K562 (cell line): ENCODE measurements at regions not wholly inside any gene's neighbourhood (a gene's known extent, or its start where the extent isn't known, plus 50 kb on each side); places are given as distances from the start of the nearest gene placed in this dataset.

Experiments used
- ATAC-seq: fragments of 200-7000 bp; cut with Tn5 transposase; 3 replicates; pipeline ENCODE4 v1.9.1; 2020; ENCODE audit warnings: moderate library complexity
- BruUV-seq: library from RNA; stranded (reverse); fragments of 400-500 nt; replicated peaks from 2 replicates; lab custom pipeline; 2021; lab: Mats Ljungman, UMichigan
- CTCF ChIA-PET: fragments of 300-600 bp; formaldehyde crosslinking; extraction: SDS; loops from one replicate; lab custom pipeline; 2021; ENCODE audit warnings: low intra/inter-chr PET ratio; lab: Yijun Ruan, JAX
- POLR2A ChIA-PET: fragments of 300-600, 350-650 bp; sonication (Branson Sonifier 250); formaldehyde crosslinking; extraction: SDS; loops from one replicate; lab custom pipeline; 2021; ENCODE audit warnings: antibody characterized with exemption, inconsistent platforms; lab: Yijun Ruan, JAX
- DNase-seq, 4 experiments: peaks; one replicate each; pipeline versions ENCODE4 v3.0.0 to v3.0.0-alpha.2; 2011 to 2018; ENCODE audit warnings: low spot score in 3 of 4, mixed read lengths in 3 of 4; ENCODE audit errors: extremely low read depth in 1 of 4
- FAIRE-seq: peaks from 2 replicates; lab custom pipeline; 2011; peaks lifted over from hg19 to GRCh38; lab: Jason Lieb, UNC
- H2AFZ ChIP-seq: 2 replicates; pipeline ENCODE4 v1.6.0; 2011; ENCODE audit warnings: low read depth, low read length, control low read depth, inconsistent platforms
- H3K27ac ChIP-seq: fragments of 200-600 bp; 3 replicates; pipeline ENCODE4 v1.8.0; 2011; ENCODE audit warnings: low read depth, mild to moderate bottlenecking, control low read depth, inconsistent platforms, low read length, moderate library complexity, mixed read lengths; ENCODE audit errors: extremely low read depth
- H3K27me3 ChIP-seq, 2 experiments: fragments of 300-600 bp in 1 of 2; 2 replicates in 1 of 2; 3 replicates in 1 of 2; pipeline versions ENCODE4 v1.6.0 to v1.8.0; 2011; ENCODE audit warnings: inconsistent platforms in 2 of 2, low read length in 2 of 2, mild to moderate bottlenecking in 1 of 2, mixed read lengths in 1 of 2, moderate library complexity in 1 of 2; ENCODE audit not compliant: control insufficient read depth in 2 of 2, insufficient read depth in 2 of 2
- H3K36me3 ChIP-seq: fragments of 300-600 bp; 3 replicates; pipeline ENCODE4 v1.8.0; 2011; ENCODE audit warnings: mild to moderate bottlenecking, low read length, inconsistent platforms; ENCODE audit not compliant: control insufficient read depth, insufficient read depth
- H3K4me1 ChIP-seq, 2 experiments: fragments of 200-600 bp in 1 of 2; replicated peaks in 1 of 2; 2 replicates in 1 of 2; 3 replicates in 1 of 2; pipeline versions ENCODE4 v1.5.1 to v1.8.0; 2011; ENCODE audit warnings: inconsistent platforms in 2 of 2, low read length in 2 of 2, mild to moderate bottlenecking in 1 of 2, mixed read lengths in 1 of 2, moderate library complexity in 1 of 2; ENCODE audit not compliant: control insufficient read depth in 2 of 2, insufficient read depth in 2 of 2
- H3K4me2 ChIP-seq: 2 replicates; pipeline ENCODE4 v1.6.1; 2011; ENCODE audit warnings: low read length, control low read depth, inconsistent platforms, mixed read lengths; ENCODE audit not compliant: insufficient read depth
- H3K4me3 ChIP-seq: fragments of 200-600 bp; sonication (generic), shearing (Covaris generic); 2 replicates; pipeline ENCODE4 v1.5.1; 2016; ENCODE audit warnings: control low read depth, inconsistent platforms
- H3K79me2 ChIP-seq: fragments of 200-600 bp; 3 replicates; pipeline ENCODE4 v1.8.0; 2011; ENCODE audit warnings: low read length, inconsistent platforms; ENCODE audit not compliant: control insufficient read depth, insufficient read depth
- H3K9ac ChIP-seq, 2 experiments: 2 replicates each; pipeline versions ENCODE4 v1.6.0 to v1.6.1; 2011; ENCODE audit warnings: low read depth in 2 of 2, low read length in 2 of 2, control low read depth in 1 of 2, inconsistent platforms in 1 of 2, mild to moderate bottlenecking in 1 of 2, mixed read lengths in 1 of 2; ENCODE audit not compliant: insufficient read depth in 1 of 2
- H3K9me1 ChIP-seq: one replicate; pipeline ENCODE4 v1.6.0; 2011; ENCODE audit warnings: inconsistent platforms, mild to moderate bottlenecking, low read length, moderate library complexity; ENCODE audit not compliant: control insufficient read depth, insufficient read depth
- H3K9me3 ChIP-seq: replicated peaks from 2 replicates; pipeline ENCODE4 v1.5.1; 2011; ENCODE audit warnings: low read depth, low read length, inconsistent platforms; ENCODE audit not compliant: control insufficient read depth, insufficient read depth
- H4K20me1 ChIP-seq: replicated peaks from 2 replicates; pipeline ENCODE4 v1.6.1; 2011; ENCODE audit warnings: low read length, inconsistent platforms, mixed read lengths; ENCODE audit not compliant: control insufficient read depth, insufficient read depth
- C11orf30 ChIP-seq: fragments of 450-650 bp; IDR thresholded peaks from 2 replicates; pipeline ENCODE4 v1.6.1; 2016; ENCODE audit warnings: low read depth, mild to moderate bottlenecking
- HNRNPLL ChIP-seq: fragments of 200-400 bp; formaldehyde crosslinking; IDR thresholded peaks from 2 replicates; pipeline ENCODE4 v1.6.1; 2017; ENCODE audit warnings: low read length, low read depth, mild to moderate bottlenecking; ENCODE audit not compliant: poor library complexity, severe bottlenecking
- JUNB ChIP-seq: fragments of 450-650 bp; formaldehyde crosslinking; conservative IDR thresholded peaks from 2 replicates; pipeline ENCODE4 v1.4.0; 2020; ENCODE audit warnings: mild to moderate bottlenecking
- KHSRP ChIP-seq: fragments of 450-650 bp; IDR thresholded peaks from 2 replicates; pipeline ENCODE4 v1.6.1; 2017
- LARP7 ChIP-seq: fragments of 450-650 bp; IDR thresholded peaks from 2 replicates; pipeline ENCODE4 v1.6.1; 2016
- NBN ChIP-seq: fragments of 450-650 bp; IDR thresholded peaks from 2 replicates; pipeline ENCODE4 v1.6.1; 2016; ENCODE audit warnings: low read depth, mild to moderate bottlenecking
- NELFE ChIP-seq: IDR thresholded peaks from 2 replicates; pipeline ENCODE4 v1.6.1; 2011; ENCODE audit warnings: mild to moderate bottlenecking; ENCODE audit not compliant: insufficient read depth, insufficient read length
- NFE2L1 ChIP-seq: fragments of 450-650 bp; IDR thresholded peaks from 2 replicates; pipeline ENCODE4 v1.6.1; 2016; ENCODE audit warnings: missing genetic modification characterization, low read depth, mild to moderate bottlenecking, missing compliant biosample characterization, moderate library complexity, borderline replicate concordance
- NRF1 ChIP-seq, 2 experiments: fragments of 450-650 bp; IDR thresholded peaks in 1 of 2; conservative IDR thresholded peaks in 1 of 2; 2 replicates each; pipeline ENCODE4 v1.6.1; 2014; ENCODE audit warnings: mild to moderate bottlenecking in 2 of 2
- NUFIP1 ChIP-seq: fragments of 450-650 bp; IDR thresholded peaks from 2 replicates; pipeline ENCODE4 v1.6.1; 2018; ENCODE audit not compliant: partially characterized antibody
- STAG1 ChIP-seq: sonication (generic); formaldehyde crosslinking; IDR thresholded peaks from 2 replicates; pipeline ENCODE4 v1.5.0; 2020; ENCODE audit warnings: missing genetic modification reagents, borderline replicate concordance
- XRCC3 ChIP-seq: fragments of 450-650 bp; IDR thresholded peaks from 2 replicates; pipeline ENCODE4 v1.6.1; 2017; ENCODE audit warnings: mild to moderate bottlenecking, moderate library complexity
- ZNF212 ChIP-seq: fragments of 450-650 bp; formaldehyde crosslinking; IDR thresholded peaks from 2 replicates; pipeline ENCODE4 v1.4.0; 2020; ENCODE audit warnings: mild to moderate bottlenecking
- ZNF347 ChIP-seq: fragments of 450-650 bp; formaldehyde crosslinking; IDR thresholded peaks from 2 replicates; pipeline ENCODE4 v1.4.0; 2020; ENCODE audit warnings: low read depth, mild to moderate bottlenecking, moderate library complexity
- ZNF561 ChIP-seq: fragments of 450-650 bp; formaldehyde crosslinking; conservative IDR thresholded peaks from 2 replicates; pipeline ENCODE4 v1.4.0; 2020; ENCODE audit warnings: mild to moderate bottlenecking, moderate library complexity
- WGBS: fragments of 100-300 bp; shearing (Covaris generic); methylation state at CpG from one replicate; pipeline ENCODE4 v1.1.6; 2016; ENCODE audit warnings: low coverage, mixed read lengths; ENCODE audit not compliant: insufficient coverage; ENCODE audit errors: missing lambda C conversion rate; 5-methylcytosine and 5-hydroxymethylcytosine counted together
- in situ Hi-C: fragments of 300-500 bp; cut with MboI; formaldehyde crosslinking; loops from 4 replicates; pipeline ENCODE4 v1.15.0; 2018; ENCODE audit warnings: inconsistent platforms, mixed read lengths
- intact Hi-C: fragments of 100-400 bp; cut with micrococcal nuclease; formaldehyde crosslinking; loops from 2 replicates; pipeline ENCODE4 v1.14.2; 2022
- TF ChIP-seq, protein P1 (sequence below), 2 experiments: fragments of 450-650 bp in 1 of 2; sonication (generic) in 1 of 2; formaldehyde crosslinking; conservative IDR thresholded peaks; 2 replicates each; pipeline versions ENCODE4 v1.4.0 to v1.8.1; 2020 to 2022; ENCODE audit warnings: mild to moderate bottlenecking in 1 of 2, missing genetic modification reagents in 1 of 2

DNA sequence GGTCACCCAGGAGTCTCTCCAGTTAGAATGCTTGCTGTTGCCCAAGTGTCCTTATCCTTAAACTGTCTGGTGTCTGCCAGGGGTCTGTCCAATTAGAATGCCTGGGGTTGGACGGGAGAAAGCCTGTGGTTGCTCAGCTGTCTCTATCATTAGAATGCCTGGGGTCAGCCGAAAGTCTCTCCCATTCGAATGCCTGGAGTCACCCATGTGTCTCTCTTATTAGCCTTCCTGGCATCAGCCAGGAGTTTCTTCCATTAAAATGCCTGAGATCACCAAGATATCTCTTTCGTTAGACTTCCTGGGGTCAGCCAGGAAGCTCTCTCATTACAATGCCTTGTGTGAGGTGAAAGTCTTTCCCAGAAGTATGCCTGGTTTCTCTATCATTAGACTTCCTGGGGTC, 1521.0 kb downstream of the UQCRFS1 start:
- no peak overlapping the region for H3K4me3 ChIP-seq
- ChIA-PET CTCF (no interaction called here), POLR2A (no interaction called here)
- no peak for ATAC-seq
- H3K9me3 ChIP-seq = no peaks in the 10 kb centered on the region
- 0% methylated on average over 4 of the region's 4 CpGs for WGBS
- intact Hi-C loops (no loop called here), in situ Hi-C loops (no loop called here)
- no peaks in the 10 kb centered on the region for H3K4me1 ChIP-seq
- H3K9me1 ChIP-seq = no peaks in the 10 kb centered on the region
- H3K27ac ChIP-seq = no peak overlapping the region
- H3K27me3 ChIP-seq = no peaks in the 10 kb centered on the region
- BruUV-seq = no TSS peak
- no peaks in the 10 kb centered on the region for H3K79me2 ChIP-seq
- H3K9ac ChIP-seq = no peak overlapping the region
- no peak for TF ChIP-seq STAG1 (CRISPR knock-in tag)
- no peak for TF ChIP-seq JUNB
- TF ChIP-seq, protein P1, sequence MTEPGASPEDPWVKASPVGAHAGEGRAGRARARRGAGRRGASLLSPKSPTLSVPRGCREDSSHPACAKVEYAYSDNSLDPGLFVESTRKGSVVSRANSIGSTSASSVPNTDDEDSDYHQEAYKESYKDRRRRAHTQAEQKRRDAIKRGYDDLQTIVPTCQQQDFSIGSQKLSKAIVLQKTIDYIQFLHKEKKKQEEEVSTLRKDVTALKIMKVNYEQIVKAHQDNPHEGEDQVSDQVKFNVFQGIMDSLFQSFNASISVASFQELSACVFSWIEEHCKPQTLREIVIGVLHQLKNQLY (CRISPR knock-in tag; conservative IDR thresholded peaks at IDR 0.05) = no peak
- no peak for TF ChIP-seq ZNF347
- no peak for TF ChIP-seq LARP7
- TF ChIP-seq HNRNPLL = no peak
- no peak for TF ChIP-seq KHSRP
- no peak for TF ChIP-seq NRF1 (conservative IDR thresholded peaks at IDR 0.05 in 1 of 2, IDR thresholded peaks at IDR 0.05 in 1 of 2)
- TF ChIP-seq NUFIP1 = no peak
- TF ChIP-seq NFE2L1 (tag) = no peak
- no peak for TF ChIP-seq ZNF212 (CRISPR knock-in tag)
- no peak for TF ChIP-seq NELFE
- TF ChIP-seq XRCC3 = no peak
- TF ChIP-seq NBN = no peak
- TF ChIP-seq C11orf30 = no peak
- TF ChIP-seq ZNF561 = no peak
- no peaks in the 10 kb centered on the region for H3K36me3 ChIP-seq
- H3K4me2 ChIP-seq = no peak overlapping the region
- DNase-seq = no peak
- no peak for FAIRE-seq
- no peak overlapping the region for H2AFZ ChIP-seq
- H4K20me1 ChIP-seq = no peaks in the 10 kb centered on the region
